ENCODE measurements at regions not wholly inside any gene's neighbourhood (a gene's known extent, or its start where the extent isn't known, plus 50 kb on each side); places are given as distances from the start of the nearest gene placed in this dataset.

GRCh38 chr2:106970471-106971261 lies 84.7 kb upstream of the ST6GAL2 start:
- no peak for TF ChIP-seq POLR2A (IDR thresholded peaks at IDR 0.05)
- TF ChIP-seq CTCF (IDR thresholded peaks at IDR 0.05), result no peak
- no peak overlapping the region for H3K4me3 ChIP-seq
- intact Hi-C loops (cut with DNase I; ENCODE audit: low total_unique reads), result no loop called here
- DNase-seq, result no peak
- H3K27me3 ChIP-seq, result no peaks in the 10 kb centered on the region
- no peak overlapping the region for H3K27ac ChIP-seq
- H3K4me1 ChIP-seq, result no peaks in the 10 kb centered on the region
- no peaks in the 10 kb centered on the region for H3K9me3 ChIP-seq
- H3K36me3 ChIP-seq, result no peaks in the 10 kb centered on the region

- no peaks in the 10 kb centered on the region for H3K9me3 ChIP-seq
- no peak for TF ChIP-seq POLR2A (IDR thresholded peaks at IDR 0.05)
- no peak overlapping the region for H3K27ac ChIP-seq
- no peak overlapping the region for H3K4me3 ChIP-seq
- no peaks in the 10 kb centered on the region for H3K27me3 ChIP-seq
- no peak for DNase-seq
- H3K4me1 ChIP-seq, result no peaks in the 10 kb centered on the region
- intact Hi-C loops (cut with DNase I; ENCODE audit: low total_unique reads), result no loop called here
- no peaks in the 10 kb centered on the region for H3K36me3 ChIP-seq
These were observed 86.8 kb upstream of the ST6GAL2 start for GRCh38 chr2:106972782-106973181.

- no peaks in the 10 kb centered on the region for H3K9me3 ChIP-seq
- no peak overlapping the region for H3K4me3 ChIP-seq
- no peaks in the 10 kb centered on the region for H3K36me3 ChIP-seq
- no peaks in the 10 kb centered on the region for H3K4me1 ChIP-seq
- DNase-seq, result no peak
- no peak overlapping the region for H3K27ac ChIP-seq
- no peak for TF ChIP-seq POLR2A (IDR thresholded peaks at IDR 0.05)
- no peak for TF ChIP-seq CTCF (IDR thresholded peaks at IDR 0.05)
- intact Hi-C loops (cut with DNase I; ENCODE audit: low total_unique reads), result no loop called here
- H3K27me3 ChIP-seq, result no peaks in the 10 kb centered on the region
These were observed 88.9 kb upstream of the ST6GAL2 start for GRCh38 chr2:106974891-106975290.

GRCh38 chr2:106975641-106976040 lies 89.7 kb upstream of the ST6GAL2 start:
- no peak for DNase-seq
- no peak for TF ChIP-seq CTCF (IDR thresholded peaks at IDR 0.05)
- TF ChIP-seq POLR2A (IDR thresholded peaks at IDR 0.05), result no peak
- Histone ChIP-seq H3K4me1 (no peaks in the 10 kb centered on the region), H3K9me3 (no peaks in the 10 kb centered on the region), H3K4me3 (no peak overlapping the region), H3K27ac (no peak overlapping the region), H3K36me3 (no peaks in the 10 kb centered on the region), H3K27me3 (no peaks in the 10 kb centered on the region)
- intact Hi-C loops (cut with DNase I; ENCODE audit: low total_unique reads), result no loop called here

- no peak for TF ChIP-seq POLR2A (IDR thresholded peaks at IDR 0.05)
- no peak overlapping the region for H3K27ac ChIP-seq
- H3K4me1 ChIP-seq, result no peaks in the 10 kb centered on the region
- no peaks in the 10 kb centered on the region for H3K9me3 ChIP-seq
- no peaks in the 10 kb centered on the region for H3K27me3 ChIP-seq
- no peak overlapping the region for H3K4me3 ChIP-seq
- H3K36me3 ChIP-seq, result no peaks in the 10 kb centered on the region
- intact Hi-C loops (cut with DNase I; ENCODE audit: low total_unique reads), result no loop called here
- no peak for DNase-seq
These were observed 90.6 kb upstream of the ST6GAL2 start for GRCh38 chr2:106976548-106976947.

GRCh38 chr2:106977717-106978116 lies 91.8 kb upstream of the ST6GAL2 start:
- TF ChIP-seq CTCF (IDR thresholded peaks at IDR 0.05) (no peak), POLR2A (IDR thresholded peaks at IDR 0.05) (no peak)
- Histone ChIP-seq H3K4me3 (no peak overlapping the region), H3K4me1 (no peaks in the 10 kb centered on the region), H3K36me3 (no peaks in the 10 kb centered on the region), H3K27ac (no peak overlapping the region), H3K9me3 (no peaks in the 10 kb centered on the region), H3K27me3 (no peaks in the 10 kb centered on the region)
- intact Hi-C loops (cut with DNase I; ENCODE audit: low total_unique reads), result no loop called here
- no peak for DNase-seq

Measured in uterus (tissue), 3 donors.